NCI-H2107 treated with DMSO at 0.1 percent for 48 hours (cell line): ENCODE measurements at regions not wholly inside any gene's neighbourhood (a gene's known extent, or its start where the extent isn't known, plus 50 kb on each side); places are given as distances from the start of the nearest gene placed in this dataset.
"Not testable (repeated sequence)": the region's sequence is repeated elsewhere in the genome, so short reads cannot be mapped to it uniquely, and the experiment has no call there.

Experiments used
- DNase-seq: peaks from one replicate; lab custom pipeline; 2025; ENCODE audit not compliant: unreplicated experiment; lab: John Stamatoyannopoulos, UW

GRCh38 chr10:56109454-56109853 is 251.6 kb downstream of the ZWINT start:
- DNase-seq: no peak

GRCh38 chr10:56104923-56105322 is 256.1 kb downstream of the ZWINT start:
- no peak for DNase-seq

- DNase-seq: no peak
Observed at GRCh38 chr10:56104487-56104886, 256.6 kb downstream of the ZWINT start.

- DNase-seq: no peak
Observed at GRCh38 chr10:56096226-56096517, 264.9 kb downstream of the ZWINT start.

- no peak for DNase-seq
Observed at GRCh38 chr10:56095506-56096225, 265.4 kb downstream of the ZWINT start.

- DNase-seq: not testable (repeated sequence)
Observed at GRCh38 chr10:56093645-56094044, 267.4 kb downstream of the ZWINT start.

- no peak for DNase-seq
Observed at GRCh38 chr10:56091872-56092271, 269.2 kb downstream of the ZWINT start.

GRCh38 chr10:56090914-56091540 is 270.0 kb downstream of the ZWINT start:
- no peak for DNase-seq

- DNase-seq: no peak
Observed at GRCh38 chr10:56085406-56086122, 275.5 kb downstream of the ZWINT start.

GRCh38 chr10:56082169-56082568 is 278.9 kb downstream of the ZWINT start:
- no peak for DNase-seq

- no peak for DNase-seq
Observed at GRCh38 chr10:56068473-56069263, 292.4 kb downstream of the ZWINT start.

- DNase-seq: no peak
Observed at GRCh38 chr10:56068040-56068439, 293.0 kb downstream of the ZWINT start.

- no peak for DNase-seq
Observed at GRCh38 chr10:56063642-56064041, 297.4 kb downstream of the ZWINT start.

- DNase-seq: no peak
Observed at GRCh38 chr10:56057860-56058259, 303.2 kb downstream of the ZWINT start.

- no peak for DNase-seq
Observed at GRCh38 chr10:56035489-56035888, 325.6 kb downstream of the ZWINT start.

GRCh38 chr10:56028298-56029132 is 332.5 kb downstream of the ZWINT start:
- DNase-seq: no peak

- no peak for DNase-seq
Observed at GRCh38 chr10:56012101-56012500, 349.0 kb downstream of the ZWINT start.

- DNase-seq: no peak
Observed at GRCh38 chr10:56003555-56003954, 357.5 kb downstream of the ZWINT start.

GRCh38 chr10:55989188-55989587 is 371.9 kb downstream of the ZWINT start:
- no peak for DNase-seq

- no peak for DNase-seq
Observed at GRCh38 chr10:55979203-55979602, 381.9 kb downstream of the ZWINT start.

GRCh38 chr10:55966101-55966500 is 395.0 kb downstream of the ZWINT start:
- no peak for DNase-seq
